ENCODE measurements at regions not wholly inside any gene's neighbourhood (a gene's known extent, or its start where the extent isn't known, plus 50 kb on each side); places are given as distances from the start of the nearest gene placed in this dataset.

DNA sequence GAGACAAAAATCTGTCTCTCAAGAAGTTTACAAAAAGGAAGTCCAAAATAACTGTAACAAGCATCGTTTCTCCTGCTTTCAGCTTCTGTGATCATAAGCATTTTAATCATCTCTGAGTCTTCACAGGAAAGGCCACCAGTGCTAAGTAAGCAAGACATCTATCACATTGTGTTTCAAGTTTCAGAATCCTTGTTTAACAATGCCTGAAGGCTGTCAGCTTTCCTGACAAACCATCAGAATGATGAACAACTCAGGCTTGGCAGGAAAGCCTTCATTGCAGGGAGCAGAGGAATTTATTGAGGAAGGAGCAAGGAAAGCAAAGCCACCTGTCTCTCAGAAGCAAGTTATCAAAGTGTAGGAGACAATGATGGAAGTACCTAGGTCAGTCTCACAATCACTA lies 143.5 kb upstream of the DAPK1 start:
- Histone ChIP-seq H3K23me2 (ENCODE audit: low read depth, low read length) (no peaks in the 10 kb centered on the region), H3K36me3 (ENCODE audit: control insufficient read depth in 2 of 4, insufficient read depth in 4 of 4, low read length in 3 of 4) (no peaks in the 10 kb centered on the region), H3K4me1 (replicated peaks in 1 of 4; ENCODE audit: control insufficient read depth in 3 of 4, insufficient read depth in 4 of 4, low read length in 3 of 4) (peaks cover 0 to 3% (median 1%) of the 10 kb centered on the region in 4 experiments; a peak in 3 of 7 replicates), H4K8ac (ENCODE audit: extremely low read depth, insufficient read depth, low read length) (no peak overlapping the region), H2BK12ac (ENCODE audit: low read depth, low read length) (no peak overlapping the region), H2BK120ac (replicated peaks; ENCODE audit: low read depth, low read length) (no peak overlapping the region), H4K91ac (replicated peaks; ENCODE audit: insufficient read length, low read length) (no peak overlapping the region), H3K4ac (replicated peaks; ENCODE audit: insufficient read length, low read depth, low read length) (no peak overlapping the region), H3K4me2 (ENCODE audit: insufficient read depth in 1 of 2, low read depth in 2 of 2, low read length in 2 of 2) (no peak overlapping the region), H3K56ac (replicated peaks; ENCODE audit: insufficient read length, low read depth, low read length) (no peak overlapping the region), H2BK15ac (ENCODE audit: low read length) (no peak overlapping the region), H2AFZ (ENCODE audit: low read length) (peak overlapping the region; percentile 11; the same call in 1 of the 2 replicates), H2AK5ac (ENCODE audit: low read depth, low read length) (no peak overlapping the region), H4K20me1 (replicated peaks in 1 of 2; ENCODE audit: control insufficient read depth in 1 of 2, insufficient read depth in 2 of 2, low read length in 2 of 2) (no peaks in the 10 kb centered on the region), H3K4me3 (ENCODE audit: extremely low read depth in 1 of 4, insufficient read depth in 2 of 4, low read depth in 3 of 4, low read length in 4 of 4) (no peak overlapping the region), H3K27me3 (replicated peaks in 1 of 4; ENCODE audit: control insufficient read depth in 3 of 4, extremely low read depth in 1 of 4, insufficient read depth in 3 of 4, low read length in 3 of 4) (no peaks in the 10 kb centered on the region), H3K18ac (ENCODE audit: extremely low read depth, low read length) (no peak overlapping the region), H4K5ac (ENCODE audit: insufficient read length, low read depth, low read length) (no peak overlapping the region), H2BK20ac (ENCODE audit: low read length) (no peak overlapping the region), H3K79me1 (ENCODE audit: low read depth, low read length) (no peaks in the 10 kb centered on the region), H3K79me2 (ENCODE audit: control insufficient read depth in 1 of 2, insufficient read depth in 2 of 2, low read length in 2 of 2) (no peaks in the 10 kb centered on the region), H3K9me3 (ENCODE audit: insufficient read depth in 2 of 2, low read depth in 1 of 2, low read length in 1 of 2) (no peaks in the 10 kb centered on the region), H3K23ac (ENCODE audit: insufficient read length) (no peak overlapping the region), H3K9ac (replicated peaks in 1 of 4; ENCODE audit: extremely low read depth in 1 of 4, low read depth in 3 of 4, low read length in 3 of 4) (no peak overlapping the region), H3K27ac (ENCODE audit: low read depth, low read length) (no peak overlapping the region), H3K14ac (ENCODE audit: insufficient read length) (no peak overlapping the region), H2BK5ac (ENCODE audit: low read depth, low read length) (no peak overlapping the region)
- FAIRE-seq (peak; percentile 80), DNase-seq (ENCODE audit: low read depth in 1 of 2, low spot score in 2 of 2) (no peak)
- POLR2A ChIA-PET (ENCODE audit: partially characterized antibody): interaction anchor here (1.5 kb wide), 1 partner anchor 22 kb away, joined by 3 read pairs; no protein-coding TSS in a partner anchor
- CTCF ChIA-PET (ENCODE audit: partially characterized antibody): no interaction called here
- TF ChIP-seq CTBP2 (IDR thresholded peaks at IDR 0.05; ENCODE audit: borderline replicate concordance, insufficient read depth, insufficient read length, low read length) (no peak), NANOG (IDR thresholded peaks at IDR 0.05; ENCODE audit: insufficient read depth, low read depth, low read length, poor library complexity, severe bottlenecking) (no peak), CBX8 (IDR thresholded peaks at IDR 0.05; ENCODE audit: borderline replicate concordance, low read depth, low read length) (no peak), EZH2 (IDR thresholded peaks at IDR 0.05; ENCODE audit: low read depth, low read length, severe bottlenecking) (no peak)
- WGBS, 2 experiments (ENCODE audit: extremely low coverage in 1 of 2, insufficient coverage in 1 of 2, insufficient read length in 1 of 2, insufficient replicate concordance in 2 of 2, low coverage in 1 of 2, low lambda C conversion rate in 2 of 2, missing lambda C conversion rate in 1 of 2): 81% methylated on average over 1 of the region's 1 CpG; no CpG with 5 or more reads in 1 of the 2 experiments
